Gastrocnemius medialis (tissue), 4 donors: ENCODE measurements at regions not wholly inside any gene's neighbourhood (a gene's known extent, or its start where the extent isn't known, plus 50 kb on each side); places are given as distances from the start of the nearest gene placed in this dataset.

ENCODE experiments used
- POLR2A ChIP-seq, 2 donors: fragments of 450-650 bp; IDR thresholded peaks; one replicate each; pipeline ENCODE4 v1.6.1; 2017; ENCODE audit warnings: antibody characterized with exemption in 2 of 2, mild to moderate bottlenecking in 2 of 2, moderate library complexity in 2 of 2
- TF ChIP-seq, protein P1 (sequence below), 5 experiments: fragments of 450-650 bp in 3 of 5; fragments of 200-600 bp in 2 of 5; sonication (generic) in 2 of 5; IDR thresholded peaks in 4 of 5; conservative IDR thresholded peaks in 1 of 5; 1 replicate in 4 of 5; 2 replicates in 1 of 5; pipeline ENCODE4 v1.5.1; 2016 to 2019; ENCODE audit warnings: antibody characterized with exemption in 5 of 5, mild to moderate bottlenecking in 3 of 5, moderate library complexity in 3 of 5

DNA sequence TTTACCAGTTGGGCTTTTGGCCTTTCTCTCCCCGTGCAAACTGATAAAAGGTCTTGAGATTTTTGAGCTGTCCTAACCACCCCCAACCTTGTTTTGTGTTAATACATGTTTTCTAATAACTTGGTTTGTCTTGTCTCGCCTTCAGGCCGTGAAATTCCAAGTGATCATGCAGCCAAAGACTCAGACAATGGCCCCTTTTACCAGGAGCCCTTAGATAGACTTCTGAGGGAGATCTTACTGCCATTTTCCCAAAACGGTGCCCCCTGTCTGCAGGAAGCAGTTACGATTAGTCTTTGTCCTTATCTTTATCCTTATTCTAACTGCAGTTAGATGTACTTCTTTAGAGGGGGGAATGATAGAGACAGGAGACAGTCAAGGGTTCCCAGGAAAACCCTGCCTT lies 245.3 kb upstream of the HDX start:
- TF ChIP-seq, protein P1, sequence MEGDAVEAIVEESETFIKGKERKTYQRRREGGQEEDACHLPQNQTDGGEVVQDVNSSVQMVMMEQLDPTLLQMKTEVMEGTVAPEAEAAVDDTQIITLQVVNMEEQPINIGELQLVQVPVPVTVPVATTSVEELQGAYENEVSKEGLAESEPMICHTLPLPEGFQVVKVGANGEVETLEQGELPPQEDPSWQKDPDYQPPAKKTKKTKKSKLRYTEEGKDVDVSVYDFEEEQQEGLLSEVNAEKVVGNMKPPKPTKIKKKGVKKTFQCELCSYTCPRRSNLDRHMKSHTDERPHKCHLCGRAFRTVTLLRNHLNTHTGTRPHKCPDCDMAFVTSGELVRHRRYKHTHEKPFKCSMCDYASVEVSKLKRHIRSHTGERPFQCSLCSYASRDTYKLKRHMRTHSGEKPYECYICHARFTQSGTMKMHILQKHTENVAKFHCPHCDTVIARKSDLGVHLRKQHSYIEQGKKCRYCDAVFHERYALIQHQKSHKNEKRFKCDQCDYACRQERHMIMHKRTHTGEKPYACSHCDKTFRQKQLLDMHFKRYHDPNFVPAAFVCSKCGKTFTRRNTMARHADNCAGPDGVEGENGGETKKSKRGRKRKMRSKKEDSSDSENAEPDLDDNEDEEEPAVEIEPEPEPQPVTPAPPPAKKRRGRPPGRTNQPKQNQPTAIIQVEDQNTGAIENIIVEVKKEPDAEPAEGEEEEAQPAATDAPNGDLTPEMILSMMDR (IDR thresholded peaks at IDR 0.05 in 4 of 5, conservative IDR thresholded peaks at IDR 0.05 in 1 of 5), result no peak
- no peak for TF ChIP-seq POLR2A (IDR thresholded peaks at IDR 0.05)
